ENCODE measurements at regions not wholly inside any gene's neighbourhood (a gene's known extent, or its start where the extent isn't known, plus 50 kb on each side); places are given as distances from the start of the nearest gene placed in this dataset.

DNA sequence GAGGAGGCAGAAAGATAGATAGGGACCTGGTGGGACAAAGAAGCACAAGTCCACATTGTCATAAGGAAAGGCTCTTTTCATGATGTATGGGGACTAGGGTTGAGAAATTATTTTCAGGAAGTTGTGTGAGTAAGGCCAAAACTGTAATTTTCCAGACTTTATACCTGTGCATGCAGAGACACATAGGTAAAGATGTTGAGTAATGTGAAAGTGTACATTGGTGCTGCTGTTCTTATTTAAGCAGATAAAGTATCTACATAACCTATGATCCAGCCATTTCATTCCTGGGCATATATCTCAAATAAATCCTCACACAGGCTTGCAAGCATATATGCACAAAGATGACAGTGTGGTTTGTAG is 332.2 kb downstream of the DUSP6 start:
- Mint-ChIP-seq H3K36me3 (ENCODE audit: low read depth) (no peaks in the 10 kb centered on the region), H3K9me3 (no peaks in the 10 kb centered on the region), H3K27me3 (peaks cover 5% of the 10 kb centered on the region), H3K27ac (no peak overlapping the region), H3K4me1 (ENCODE audit: low read depth) (peaks cover 27% of the 10 kb centered on the region), H3K4me3 (no peak overlapping the region)
- no peak for DNase-seq

- DNase-seq: peak; percentile 75
- Mint-ChIP-seq H3K9me3 (no peaks in the 10 kb centered on the region), H3K4me1 (ENCODE audit: low read depth) (peaks cover 27% of the 10 kb centered on the region), H3K36me3 (ENCODE audit: low read depth) (no peaks in the 10 kb centered on the region), H3K4me3 (no peak overlapping the region), H3K27me3 (peaks cover 5% of the 10 kb centered on the region), H3K27ac (no peak overlapping the region)
Observed at GRCh38 chr12:89019439-89020120, 332.7 kb downstream of the DUSP6 start.

- Mint-ChIP-seq H3K4me1 (ENCODE audit: low read depth) (peaks cover 18% of the 10 kb centered on the region), H3K27ac (no peak overlapping the region), H3K9me3 (no peaks in the 10 kb centered on the region), H3K36me3 (ENCODE audit: low read depth) (no peaks in the 10 kb centered on the region), H3K27me3 (peaks cover 5% of the 10 kb centered on the region), H3K4me3 (peak overlapping the region; percentile 20)
- DNase-seq: no peak
Observed at GRCh38 chr12:89016970-89017778, 335.1 kb downstream of the DUSP6 start.

GRCh38 chr12:89015419-89015818 is 336.9 kb downstream of the DUSP6 start:
- Mint-ChIP-seq H3K4me1 (ENCODE audit: low read depth) (peaks cover 13% of the 10 kb centered on the region), H3K9me3 (no peaks in the 10 kb centered on the region), H3K36me3 (ENCODE audit: low read depth) (no peaks in the 10 kb centered on the region), H3K27ac (no peak overlapping the region), H3K27me3 (peaks cover 5% of the 10 kb centered on the region), H3K4me3 (no peak overlapping the region)
- DNase-seq: no peak

- no peak for DNase-seq
- no peak overlapping the region for H3K27ac Mint-ChIP-seq
- peaks cover 24% of the 10 kb centered on the region for H3K27me3 Mint-ChIP-seq
- no peaks in the 10 kb centered on the region for H3K9me3 Mint-ChIP-seq
- H3K4me1 Mint-ChIP-seq (ENCODE audit: low read depth): no peaks in the 10 kb centered on the region
- no peaks in the 10 kb centered on the region for H3K36me3 Mint-ChIP-seq (ENCODE audit: low read depth)
- H3K4me3 Mint-ChIP-seq: no peak overlapping the region
Observed at GRCh38 chr12:88998421-88998820, 353.9 kb downstream of the DUSP6 start.

- Mint-ChIP-seq H3K27me3 (peaks cover 26% of the 10 kb centered on the region), H3K9me3 (no peaks in the 10 kb centered on the region), H3K4me3 (no peak overlapping the region), H3K27ac (no peak overlapping the region), H3K4me1 (ENCODE audit: low read depth) (no peaks in the 10 kb centered on the region), H3K36me3 (ENCODE audit: low read depth) (no peaks in the 10 kb centered on the region)
- no peak for DNase-seq
Observed at GRCh38 chr12:88996200-88996788, 356.0 kb downstream of the DUSP6 start.

DNA sequence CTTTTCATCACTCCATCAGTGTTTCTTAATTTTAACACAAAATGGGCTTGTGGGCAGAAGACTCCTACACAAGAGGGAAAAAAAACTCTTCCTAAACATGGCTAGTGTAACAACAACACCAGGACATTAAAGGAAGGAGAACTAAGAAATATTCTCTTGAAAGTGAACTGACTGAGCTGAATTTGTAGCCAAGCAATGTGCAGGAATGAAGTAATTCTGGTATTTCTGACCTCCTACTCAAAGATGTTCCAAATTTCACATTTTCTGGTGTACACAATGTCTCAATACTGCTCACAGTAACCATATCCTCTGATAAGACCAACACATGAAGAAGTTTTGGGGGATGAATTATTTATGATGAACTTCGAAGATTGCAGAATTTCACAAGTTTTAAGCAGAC is 357.3 kb downstream of the DUSP6 start:
- Mint-ChIP-seq H3K4me1 (ENCODE audit: low read depth) (no peaks in the 10 kb centered on the region), H3K27ac (no peak overlapping the region), H3K36me3 (ENCODE audit: low read depth) (no peaks in the 10 kb centered on the region), H3K9me3 (no peaks in the 10 kb centered on the region), H3K27me3 (peaks cover 34% of the 10 kb centered on the region), H3K4me3 (no peak overlapping the region)
- DNase-seq: no peak

GRCh38 chr12:88994537-88994936 is 357.8 kb downstream of the DUSP6 start:
- no peaks in the 10 kb centered on the region for H3K9me3 Mint-ChIP-seq
- H3K4me1 Mint-ChIP-seq (ENCODE audit: low read depth): no peaks in the 10 kb centered on the region
- no peak for DNase-seq
- H3K4me3 Mint-ChIP-seq: no peak overlapping the region
- peaks cover 34% of the 10 kb centered on the region for H3K27me3 Mint-ChIP-seq
- no peak overlapping the region for H3K27ac Mint-ChIP-seq
- H3K36me3 Mint-ChIP-seq (ENCODE audit: low read depth): no peaks in the 10 kb centered on the region

DNA sequence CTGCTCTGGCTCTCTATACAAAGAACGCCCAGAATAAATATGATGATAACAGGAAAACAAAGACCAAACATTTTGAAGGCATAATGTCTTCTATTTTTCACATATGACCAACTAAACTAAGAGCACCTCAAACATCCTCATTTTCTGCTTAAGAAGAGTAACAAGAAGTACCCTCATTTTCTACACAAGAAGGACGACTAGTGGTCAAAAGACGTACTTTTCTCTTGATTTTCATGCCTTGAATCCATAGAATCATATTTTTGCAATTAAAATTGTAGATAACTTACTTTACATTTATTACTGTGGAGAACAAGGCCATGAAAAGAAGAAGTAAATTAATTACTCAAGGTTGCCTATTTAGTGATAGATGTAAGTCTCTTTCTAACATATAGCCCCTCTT is 358.6 kb downstream of the DUSP6 start:
- Mint-ChIP-seq H3K4me3 (no peak overlapping the region), H3K9me3 (no peaks in the 10 kb centered on the region), H3K27ac (no peak overlapping the region), H3K27me3 (peaks cover 34% of the 10 kb centered on the region), H3K36me3 (ENCODE audit: low read depth) (no peaks in the 10 kb centered on the region), H3K4me1 (ENCODE audit: low read depth) (no peaks in the 10 kb centered on the region)
- no peak for DNase-seq

DNA sequence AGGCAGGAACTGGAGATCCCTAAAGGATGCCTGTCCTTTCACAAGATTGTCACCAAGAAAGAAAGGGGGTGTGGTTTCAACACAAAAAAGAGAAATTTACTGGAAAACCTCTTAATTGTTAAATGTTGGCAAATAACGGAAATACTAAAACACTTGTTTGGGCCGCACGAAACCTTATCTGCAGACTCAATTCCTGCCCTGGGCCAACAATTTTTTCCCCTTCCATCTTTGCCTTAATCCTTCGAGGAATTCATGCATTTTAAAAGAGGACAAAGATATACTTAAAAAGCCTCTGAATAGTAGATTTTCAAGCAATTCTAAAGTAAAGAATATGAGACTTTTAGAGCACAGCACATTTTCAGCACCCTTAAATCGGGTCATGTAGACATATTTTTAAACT is 366.2 kb downstream of the DUSP6 start:
- H3K27me3 Mint-ChIP-seq: peaks cover 31% of the 10 kb centered on the region
- no peaks in the 10 kb centered on the region for H3K9me3 Mint-ChIP-seq

DNA sequence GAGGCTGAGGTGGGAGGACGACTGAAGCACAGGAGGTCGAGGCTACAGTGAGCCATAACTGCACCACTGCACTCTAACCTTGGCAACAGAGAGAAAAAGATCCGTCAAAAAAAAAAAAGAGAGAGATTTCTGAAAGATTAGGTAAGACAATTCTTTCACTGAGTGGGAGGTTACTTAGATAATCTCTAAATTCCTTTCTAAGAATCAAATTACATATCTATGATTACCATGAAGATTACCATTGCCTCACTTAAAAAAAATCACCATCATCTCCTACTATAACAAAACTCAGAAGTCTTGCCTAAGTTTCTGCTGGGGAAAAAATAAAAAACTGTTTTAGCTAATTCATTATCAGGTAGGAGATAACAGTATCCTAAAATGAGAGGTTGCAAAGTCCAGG is 366.7 kb downstream of the DUSP6 start:
- Mint-ChIP-seq H3K4me3 (no peak overlapping the region), H3K27ac (no peak overlapping the region), H3K9me3 (no peaks in the 10 kb centered on the region), H3K36me3 (ENCODE audit: low read depth) (no peaks in the 10 kb centered on the region), H3K4me1 (ENCODE audit: low read depth) (no peaks in the 10 kb centered on the region), H3K27me3 (peaks cover 27% of the 10 kb centered on the region)
- DNase-seq: no peak

More for the DNA sequence above, 366.2 kb downstream of the DUSP6 start:
- DNase-seq: no peak
- no peaks in the 10 kb centered on the region for H3K36me3 Mint-ChIP-seq (ENCODE audit: low read depth)
- no peak overlapping the region for H3K4me3 Mint-ChIP-seq
- no peak overlapping the region for H3K27ac Mint-ChIP-seq
- no peaks in the 10 kb centered on the region for H3K4me1 Mint-ChIP-seq (ENCODE audit: low read depth)

DNA sequence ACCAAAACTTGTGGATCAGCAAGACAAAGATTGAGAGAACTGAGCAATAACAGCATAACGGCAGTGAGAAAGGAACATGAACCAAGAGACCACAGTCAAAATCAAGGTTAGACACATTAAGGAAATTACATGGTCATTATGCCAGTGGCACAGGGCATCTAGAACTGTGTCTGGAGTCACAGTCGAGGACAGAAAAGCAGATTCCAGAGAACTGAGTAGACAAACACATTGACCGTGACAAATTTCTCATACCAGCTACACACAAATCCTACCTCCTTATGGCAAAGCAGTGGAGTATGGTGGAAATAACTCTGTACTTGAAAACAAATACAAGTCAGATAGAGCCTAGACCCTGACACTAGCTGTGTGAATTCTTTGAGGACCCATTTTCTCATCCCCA is 367.3 kb downstream of the DUSP6 start:
- Mint-ChIP-seq H3K9me3 (no peaks in the 10 kb centered on the region), H3K36me3 (ENCODE audit: low read depth) (no peaks in the 10 kb centered on the region), H3K4me1 (ENCODE audit: low read depth) (no peaks in the 10 kb centered on the region), H3K27ac (no peak overlapping the region), H3K4me3 (no peak overlapping the region), H3K27me3 (peaks cover 29% of the 10 kb centered on the region)
- DNase-seq: no peak

DNA sequence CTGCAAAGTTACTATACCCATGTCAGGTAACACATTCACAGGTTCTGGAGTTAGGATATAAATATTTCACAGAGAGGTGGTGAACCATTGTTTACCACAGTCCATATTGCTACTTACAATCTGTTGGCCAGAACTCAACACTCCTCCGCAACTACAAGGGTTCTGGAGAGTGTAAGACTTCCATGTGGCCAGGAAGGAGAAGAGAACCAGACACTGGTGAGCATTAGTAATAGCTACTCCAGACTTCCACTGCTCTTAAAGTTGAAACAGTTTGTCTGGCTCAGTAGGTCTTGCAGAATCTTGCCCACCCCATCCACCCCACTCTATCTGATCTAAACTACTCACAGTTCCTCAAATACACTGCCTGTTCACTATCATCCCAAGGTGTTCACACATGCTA is 369.6 kb downstream of the DUSP6 start:
- peaks cover 33% of the 10 kb centered on the region for H3K27me3 Mint-ChIP-seq
- H3K4me1 Mint-ChIP-seq (ENCODE audit: low read depth): no peaks in the 10 kb centered on the region
- H3K9me3 Mint-ChIP-seq: no peaks in the 10 kb centered on the region
- H3K27ac Mint-ChIP-seq: no peak overlapping the region
- no peak overlapping the region for H3K4me3 Mint-ChIP-seq
- no peaks in the 10 kb centered on the region for H3K36me3 Mint-ChIP-seq (ENCODE audit: low read depth)
- DNase-seq: no peak

DNA sequence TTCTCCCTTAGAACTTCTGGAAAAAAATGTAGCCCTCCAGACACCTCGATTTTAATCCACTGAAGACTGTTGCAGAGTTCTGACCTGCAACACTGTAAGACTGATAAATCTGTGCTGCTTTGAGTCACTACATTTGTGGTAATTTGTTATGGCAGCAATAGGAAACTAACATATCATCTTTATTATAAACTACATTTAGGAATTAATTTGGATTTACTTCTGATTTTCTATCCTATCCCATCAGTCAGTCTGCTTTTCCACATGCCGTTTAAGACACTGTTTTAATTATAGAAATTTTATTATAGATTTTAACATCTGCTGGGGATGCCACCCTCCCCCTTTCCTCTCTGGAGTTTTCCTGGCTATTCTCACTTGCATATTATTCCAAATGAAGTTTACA is 375.2 kb downstream of the DUSP6 start:
- Mint-ChIP-seq H3K27me3 (peaks cover 13% of the 10 kb centered on the region), H3K4me1 (ENCODE audit: low read depth) (no peaks in the 10 kb centered on the region), H3K9me3 (no peaks in the 10 kb centered on the region), H3K27ac (no peak overlapping the region), H3K4me3 (no peak overlapping the region), H3K36me3 (ENCODE audit: low read depth) (no peaks in the 10 kb centered on the region)
- no peak for DNase-seq

GRCh38 chr12:88973998-88974397 is 378.3 kb downstream of the DUSP6 start:
- Mint-ChIP-seq H3K9me3 (no peaks in the 10 kb centered on the region), H3K4me1 (ENCODE audit: low read depth) (no peaks in the 10 kb centered on the region), H3K4me3 (no peak overlapping the region), H3K27ac (no peak overlapping the region), H3K27me3 (peaks cover 1% of the 10 kb centered on the region), H3K36me3 (ENCODE audit: low read depth) (no peaks in the 10 kb centered on the region)
- DNase-seq: no peak
